ENCODE measurements at regions not wholly inside any gene's neighbourhood (a gene's known extent, or its start where the extent isn't known, plus 50 kb on each side); places are given as distances from the start of the nearest gene placed in this dataset.

DNA sequence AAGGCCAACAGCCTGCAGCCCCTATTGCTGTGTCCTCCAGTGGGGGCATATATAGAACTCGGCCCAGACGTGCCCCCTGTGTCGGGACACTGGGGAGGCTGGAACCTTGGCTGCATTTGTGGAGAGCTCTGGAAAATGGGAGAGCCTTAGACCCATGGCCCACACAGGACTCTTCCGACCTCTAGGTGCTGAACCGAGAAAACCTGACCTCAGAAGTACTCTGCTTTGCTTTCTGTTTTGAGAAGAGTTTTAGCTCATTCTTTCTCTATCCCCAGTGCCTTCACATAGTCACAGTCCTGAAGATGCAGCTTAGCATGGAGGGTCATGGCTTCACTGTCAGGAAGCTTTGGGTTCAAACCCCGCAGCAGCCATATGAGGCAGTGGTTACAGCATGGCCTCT is 271.8 kb upstream of the B3GAT1 start:
- no peak for TF ChIP-seq SUZ12 (IDR thresholded peaks at IDR 0.05)
- TF ChIP-seq, protein P1, sequence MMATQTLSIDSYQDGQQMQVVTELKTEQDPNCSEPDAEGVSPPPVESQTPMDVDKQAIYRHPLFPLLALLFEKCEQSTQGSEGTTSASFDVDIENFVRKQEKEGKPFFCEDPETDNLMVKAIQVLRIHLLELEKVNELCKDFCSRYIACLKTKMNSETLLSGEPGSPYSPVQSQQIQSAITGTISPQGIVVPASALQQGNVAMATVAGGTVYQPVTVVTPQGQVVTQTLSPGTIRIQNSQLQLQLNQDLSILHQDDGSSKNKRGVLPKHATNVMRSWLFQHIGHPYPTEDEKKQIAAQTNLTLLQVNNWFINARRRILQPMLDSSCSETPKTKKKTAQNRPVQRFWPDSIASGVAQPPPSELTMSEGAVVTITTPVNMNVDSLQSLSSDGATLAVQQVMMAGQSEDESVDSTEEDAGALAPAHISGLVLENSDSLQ (IDR thresholded peaks at IDR 0.05): no peak
